Left colon (tissue), 2 donors: ENCODE measurements at regions not wholly inside any gene's neighbourhood (a gene's known extent, or its start where the extent isn't known, plus 50 kb on each side); places are given as distances from the start of the nearest gene placed in this dataset.
"Not testable (repeated sequence)": the region's sequence is repeated elsewhere in the genome, so short reads cannot be mapped to it uniquely, and the experiment has no call there.

Experiments used
- ATAC-seq: fragments of 200-7000 bp; cut with Tn5 transposase; one replicate; pipeline ENCODE4 v1.9.1; 2020; ENCODE audit warnings: mild to moderate bottlenecking, moderate library complexity
- DNase-seq, 2 donors: peaks; one replicate each; pipeline ENCODE4 v3.0.0-alpha.2; 2020
- intact Hi-C, 2 donors: fragments of 100-400 bp; cut with DNase I in 1 of 2; cut with micrococcal nuclease in 1 of 2; formaldehyde crosslinking; loops; one replicate each; pipeline versions ENCODE4 v1.11.2 to v1.14.0; 2022; cut with DNase I, micrococcal nuclease
- donor health status: DM: no; HTN: no; CAD: no.
- donor health status: DM: yes; HTN: yes; CAD: no.

DNA sequence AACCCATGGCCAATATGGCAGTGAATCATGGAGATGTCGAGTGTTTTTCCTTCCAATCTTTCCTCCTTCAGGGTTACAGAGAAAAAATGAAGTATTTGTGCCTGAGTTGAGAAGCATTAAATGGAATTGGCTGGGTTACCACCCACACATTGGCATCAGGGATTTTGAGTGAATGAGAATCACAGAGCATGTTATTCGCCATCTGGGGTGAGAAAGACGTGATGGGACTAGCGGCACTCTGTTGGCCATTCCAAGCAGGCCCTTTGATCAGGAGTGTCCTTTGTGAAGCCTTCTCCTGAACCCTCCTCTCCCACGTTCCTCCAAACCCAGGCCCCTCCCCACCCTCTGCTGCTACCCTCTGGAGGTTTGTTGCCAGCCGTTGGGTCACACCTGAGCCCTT, 84.2 kb upstream of the PCDH8 start:
- intact Hi-C loops, result no loop called here
- ATAC-seq (no peak), DNase-seq (no peak)

DNA sequence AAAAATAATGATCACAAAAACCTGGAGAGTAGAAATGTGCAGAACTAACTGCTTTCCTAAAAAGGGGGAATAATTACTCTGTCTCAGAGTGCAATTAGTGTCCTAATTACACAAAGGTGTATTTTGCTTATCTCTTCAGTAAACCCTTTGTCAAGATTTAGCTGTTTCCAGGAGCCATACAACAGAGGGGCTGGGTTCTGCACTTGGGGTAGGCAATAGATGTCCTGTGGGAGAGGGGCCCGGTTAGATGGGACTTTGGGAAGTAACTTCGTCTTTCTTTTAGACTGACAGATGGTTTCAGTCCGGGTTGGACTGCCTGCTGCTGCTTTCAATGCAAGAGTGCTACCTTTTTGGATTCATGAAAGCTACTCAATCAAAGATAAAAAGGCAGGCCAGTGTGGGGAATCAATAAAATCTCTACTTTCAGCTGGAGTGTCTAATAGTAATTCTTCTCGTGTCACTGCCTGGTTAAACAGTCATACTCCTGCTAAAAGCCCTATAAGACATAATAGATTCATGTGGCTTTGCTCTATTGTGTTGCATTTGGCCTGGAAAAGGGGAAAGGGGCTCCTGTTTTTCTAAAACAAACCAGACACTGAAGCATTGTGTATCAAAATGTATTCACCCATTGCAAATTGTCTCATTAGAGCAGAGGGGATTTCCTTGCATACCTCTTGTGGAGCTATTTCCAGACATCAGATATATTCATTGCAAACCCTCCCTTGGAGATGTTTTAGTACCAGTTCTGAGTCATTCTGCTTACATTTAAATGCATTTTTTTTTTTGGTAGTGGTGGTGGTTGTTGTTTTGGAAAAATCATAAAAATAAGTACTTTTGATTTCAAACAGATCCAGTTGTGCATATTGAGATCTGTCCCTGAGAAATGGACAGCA, 83.3 kb upstream of the PCDH8 start:
- intact Hi-C loops, result no loop called here
- no peak for DNase-seq
- ATAC-seq, result no peak

DNA sequence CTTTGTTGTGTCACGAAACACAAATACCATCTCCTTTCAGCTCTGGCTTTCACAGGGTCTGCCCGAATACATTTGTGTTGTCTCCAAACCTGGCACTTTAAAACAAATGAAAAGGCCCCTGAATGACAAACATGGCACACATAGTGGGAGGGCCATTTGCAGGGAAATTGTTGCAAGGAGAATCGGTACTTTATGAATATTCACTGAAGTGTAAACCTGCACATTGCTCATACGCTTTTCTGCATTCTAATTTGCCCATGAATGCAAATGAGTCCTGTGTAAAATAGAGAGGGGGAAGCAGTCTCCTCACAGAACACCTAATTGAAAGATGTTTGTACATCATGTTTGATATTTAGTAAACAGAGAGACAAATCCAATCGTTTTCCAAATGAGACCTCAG, 82.7 kb upstream of the PCDH8 start:
- ATAC-seq (no peak), DNase-seq (no peak)
- intact Hi-C loops, result no loop called here

DNA sequence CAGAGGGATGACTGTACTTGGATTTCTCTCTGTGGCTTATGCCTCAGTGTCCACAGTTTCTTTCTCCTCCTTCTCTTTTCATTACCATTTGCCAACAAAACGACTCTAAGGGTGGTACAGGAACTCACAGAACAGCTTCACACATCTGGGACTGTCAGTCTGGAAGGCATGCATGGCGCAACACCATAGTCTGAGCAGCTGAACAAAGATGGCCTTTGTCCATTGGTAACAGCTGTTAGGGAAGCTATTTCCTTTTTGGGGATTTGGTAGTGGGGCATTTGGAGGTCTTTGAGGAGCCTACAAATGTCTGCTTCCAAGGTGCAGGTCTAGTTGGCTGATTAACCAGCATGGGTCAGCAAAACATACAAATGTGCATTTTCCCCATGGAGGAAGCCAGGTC, 81.4 kb upstream of the PCDH8 start:
- ATAC-seq (no peak), DNase-seq (no peak)
- intact Hi-C loops, result no loop called here

DNA sequence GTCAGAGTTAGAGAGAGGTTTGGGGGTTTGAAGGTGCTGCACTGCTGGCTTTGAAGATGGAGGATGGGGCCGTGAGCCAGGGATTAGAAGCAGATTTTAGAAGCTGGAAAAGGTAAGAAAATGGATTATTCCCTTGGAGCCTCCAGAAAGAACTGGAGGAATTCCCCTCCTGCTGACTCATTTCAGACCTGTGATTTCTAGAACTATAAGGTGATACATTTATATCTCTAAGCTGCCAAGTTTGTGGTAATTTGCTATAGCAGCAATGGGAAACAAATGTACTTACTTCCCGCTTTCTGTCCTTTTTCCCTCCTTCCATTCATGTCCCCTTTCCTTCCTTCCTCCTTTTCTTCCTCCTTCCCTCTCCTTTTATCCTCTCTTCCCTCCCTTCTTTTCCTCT, 78.5 kb upstream of the PCDH8 start:
- no peak for ATAC-seq
- intact Hi-C loops, result no loop called here
- DNase-seq, result no peak

DNA sequence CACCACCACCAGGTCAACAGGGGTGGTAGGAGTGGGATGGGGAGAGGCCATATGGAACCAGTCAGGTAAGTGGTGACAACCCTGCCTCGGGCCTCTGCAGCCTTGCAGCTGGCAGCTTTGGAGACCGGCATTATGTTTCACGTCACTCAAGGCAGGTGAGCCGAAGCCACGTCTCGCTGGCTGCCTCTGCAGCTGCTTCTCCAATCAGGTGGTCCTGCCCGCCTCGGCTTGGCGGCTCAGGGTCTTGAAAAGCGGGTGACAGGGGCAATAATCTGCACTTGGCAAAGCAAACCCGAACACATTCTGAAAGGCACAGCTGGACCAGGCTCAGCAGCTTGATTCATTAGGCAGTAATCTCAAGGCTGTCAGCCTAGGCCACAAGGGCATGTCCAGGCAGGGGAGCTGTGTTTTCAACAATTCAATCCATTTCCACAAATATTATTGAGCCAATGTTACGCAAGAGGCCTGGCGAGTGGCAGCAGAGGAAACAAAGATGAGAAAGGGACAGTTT, 77.4 kb upstream of the PCDH8 start:
- ATAC-seq, result no peak
- DNase-seq, result no peak
- intact Hi-C loops, result no loop called here

DNA sequence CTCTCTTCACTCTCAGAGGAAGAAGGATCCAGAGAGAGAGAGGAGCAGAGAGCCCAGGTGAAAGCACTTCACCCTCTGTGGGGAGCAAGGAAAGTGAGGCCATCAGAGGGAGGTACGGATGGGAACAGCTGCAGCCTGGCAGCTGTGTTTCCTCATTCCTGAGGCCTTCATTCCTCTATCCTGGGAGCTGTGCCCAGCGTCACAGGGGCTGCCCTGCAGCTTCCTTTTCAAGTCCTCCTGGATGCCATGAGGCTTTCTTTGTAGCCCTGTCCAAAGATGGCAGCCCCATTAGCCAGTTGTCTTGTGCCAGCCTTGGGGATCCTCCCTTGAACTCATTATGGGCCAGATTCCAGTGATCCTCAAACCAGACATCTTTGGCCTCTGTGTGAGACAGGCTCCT, 76.8 kb upstream of the PCDH8 start:
- DNase-seq (no peak), ATAC-seq (no peak)
- intact Hi-C loops, result no loop called here

DNA sequence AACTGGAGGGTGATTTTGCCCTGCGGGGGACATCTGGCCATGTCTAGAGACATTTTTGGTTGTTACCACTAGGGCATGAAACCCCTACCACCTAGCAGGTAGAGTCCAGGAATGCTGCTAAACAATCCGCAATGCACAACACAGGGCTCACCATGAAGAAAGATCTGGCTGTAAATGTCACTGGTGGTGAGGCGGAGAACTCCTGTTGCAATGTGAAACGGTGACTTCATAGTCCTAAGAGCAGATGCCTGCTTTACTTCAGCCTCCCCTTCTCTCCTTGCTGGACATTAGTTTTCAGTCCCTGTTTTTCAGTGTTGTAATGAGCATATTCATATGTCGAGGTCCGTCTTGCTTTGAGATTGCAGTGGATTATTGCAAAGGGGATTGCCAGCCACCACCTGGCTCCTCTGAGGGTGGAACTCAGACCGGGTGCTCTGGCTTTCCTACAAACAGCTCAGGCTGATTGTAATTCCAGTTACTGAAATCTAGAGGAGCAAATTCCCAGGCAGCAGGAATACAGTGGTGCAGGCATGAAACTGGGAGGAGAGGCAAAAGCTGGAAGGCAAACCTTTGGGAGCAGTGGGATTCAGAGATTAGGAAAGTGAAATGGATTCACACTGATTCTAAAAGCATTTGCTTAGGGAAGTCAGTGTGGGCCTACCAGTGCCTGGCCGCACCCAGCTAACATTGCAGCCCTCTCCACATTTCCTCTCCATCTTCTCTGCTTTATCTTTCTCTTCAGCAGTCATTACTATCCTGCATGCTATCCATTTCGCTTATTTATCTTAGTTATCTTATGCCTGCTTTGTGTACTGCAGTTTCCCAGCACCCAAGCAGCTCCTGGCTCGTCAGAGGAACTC, 76.1 kb upstream of the PCDH8 start:
- ATAC-seq (no peak), DNase-seq (no peak)
- intact Hi-C loops, result no loop called here

DNA sequence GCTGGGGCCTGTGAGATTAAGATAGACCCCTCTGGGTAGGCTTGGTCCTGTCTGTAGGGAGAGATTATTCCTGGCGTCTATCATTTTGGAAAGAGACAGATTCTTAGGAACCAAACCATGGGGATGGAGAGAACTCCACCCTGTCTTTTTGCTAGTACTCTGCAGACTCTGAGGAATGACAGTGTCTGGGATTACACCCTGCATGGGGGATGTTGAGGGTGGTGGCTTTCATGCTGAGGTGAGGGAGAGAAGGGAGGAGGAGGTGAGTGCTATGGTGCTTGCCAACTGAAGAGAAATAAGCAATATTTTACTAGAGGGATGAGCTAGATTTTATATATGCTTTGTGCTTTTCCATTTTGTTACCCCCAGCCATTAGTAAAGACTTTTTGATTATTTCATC, 74.5 kb upstream of the PCDH8 start:
- no peak for ATAC-seq

DNA sequence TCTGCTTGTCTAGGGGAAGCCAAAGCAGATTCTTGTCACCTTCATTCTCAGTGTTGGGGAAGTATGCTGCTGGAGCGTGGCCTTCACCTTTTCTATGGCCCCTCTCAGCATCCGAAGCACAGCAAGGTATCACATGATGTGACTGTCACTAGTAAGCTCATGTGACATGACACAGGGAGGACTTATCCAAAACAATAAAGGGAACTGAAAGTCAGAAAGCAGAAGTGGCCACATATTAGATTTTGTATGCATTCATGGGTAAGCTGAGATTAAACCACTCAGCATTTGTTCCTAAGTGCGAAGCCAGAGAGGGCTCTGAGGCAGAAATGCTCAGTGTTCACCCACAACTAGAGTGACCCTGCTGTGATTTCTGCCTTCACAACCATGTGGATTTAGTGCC, 72.8 kb upstream of the PCDH8 start:
- ATAC-seq (no peak), DNase-seq (no peak)
- intact Hi-C loops, result no loop called here

More for the DNA sequence above, 74.5 kb upstream of the PCDH8 start:
- DNase-seq, result no peak
- intact Hi-C loops, result no loop called here

DNA sequence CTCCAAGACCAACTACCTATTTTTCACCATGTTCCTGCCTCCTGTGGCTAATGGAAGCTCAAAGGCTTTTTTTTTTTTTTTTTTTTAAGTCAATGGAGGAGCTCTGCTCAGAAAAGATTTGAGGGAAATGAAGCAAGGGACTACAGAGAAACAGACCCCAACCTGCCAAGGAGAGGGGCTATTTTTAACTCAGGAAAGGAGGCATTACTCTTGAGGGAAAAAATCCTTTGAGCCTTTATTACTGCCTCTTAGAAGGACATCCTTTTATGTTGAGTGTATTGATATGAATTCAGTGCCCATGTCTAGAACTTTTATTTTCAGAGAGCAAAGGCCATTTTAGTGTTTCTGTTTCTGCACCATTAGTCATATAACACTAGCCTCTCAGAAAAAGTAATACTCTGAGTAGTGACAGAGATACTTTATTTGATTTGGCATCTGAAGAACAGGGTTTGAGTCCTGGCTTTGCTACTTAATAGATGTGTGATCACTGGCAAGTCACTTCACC, 68.1 kb upstream of the PCDH8 start:
- ATAC-seq, result no peak

DNA sequence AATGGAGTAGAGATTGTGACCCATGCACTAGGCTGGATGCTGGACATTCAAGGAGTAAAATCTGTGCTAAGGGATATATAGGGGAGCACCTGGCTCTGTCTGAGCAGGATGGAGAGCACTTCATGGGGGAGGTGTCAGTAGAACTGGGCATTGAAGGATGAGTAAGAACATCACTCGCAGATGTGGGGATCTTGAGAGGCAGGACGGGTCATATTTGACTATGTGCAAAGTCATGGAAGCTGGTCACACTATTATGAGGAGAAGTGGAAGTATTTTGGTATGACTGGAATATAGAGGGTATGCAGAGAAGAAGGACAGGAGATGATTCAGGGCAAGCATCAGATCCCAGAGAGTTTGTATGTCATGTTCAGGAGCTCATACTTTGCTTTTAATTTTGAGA, 62.9 kb upstream of the PCDH8 start:
- ATAC-seq, result no peak
- no peak for DNase-seq
- intact Hi-C loops, result no loop called here

More for the DNA sequence above, 68.1 kb upstream of the PCDH8 start:
- intact Hi-C loops, result no loop called here
- no peak for DNase-seq

DNA sequence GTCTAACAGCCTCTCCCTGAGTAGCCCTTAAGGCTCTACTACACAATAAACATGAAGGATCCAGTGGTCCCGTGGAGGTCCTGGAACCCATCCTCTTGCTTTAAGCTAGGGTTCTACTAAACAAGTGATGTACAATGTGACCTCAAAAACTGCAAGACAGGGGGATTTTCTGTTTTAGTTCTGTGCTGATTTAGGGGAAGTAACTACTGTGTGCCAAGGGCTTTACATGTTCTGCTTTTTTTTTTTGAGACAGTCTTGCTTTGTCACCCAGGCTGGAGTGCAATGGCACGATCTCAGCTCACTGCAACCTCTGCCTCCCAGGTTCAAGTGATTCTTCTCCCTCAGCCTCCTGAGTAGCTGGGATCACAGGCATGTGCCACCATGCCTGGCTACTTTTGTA, 61.9 kb upstream of the PCDH8 start:
- ATAC-seq, intact Hi-C loops: not testable (repeated sequence)

DNA sequence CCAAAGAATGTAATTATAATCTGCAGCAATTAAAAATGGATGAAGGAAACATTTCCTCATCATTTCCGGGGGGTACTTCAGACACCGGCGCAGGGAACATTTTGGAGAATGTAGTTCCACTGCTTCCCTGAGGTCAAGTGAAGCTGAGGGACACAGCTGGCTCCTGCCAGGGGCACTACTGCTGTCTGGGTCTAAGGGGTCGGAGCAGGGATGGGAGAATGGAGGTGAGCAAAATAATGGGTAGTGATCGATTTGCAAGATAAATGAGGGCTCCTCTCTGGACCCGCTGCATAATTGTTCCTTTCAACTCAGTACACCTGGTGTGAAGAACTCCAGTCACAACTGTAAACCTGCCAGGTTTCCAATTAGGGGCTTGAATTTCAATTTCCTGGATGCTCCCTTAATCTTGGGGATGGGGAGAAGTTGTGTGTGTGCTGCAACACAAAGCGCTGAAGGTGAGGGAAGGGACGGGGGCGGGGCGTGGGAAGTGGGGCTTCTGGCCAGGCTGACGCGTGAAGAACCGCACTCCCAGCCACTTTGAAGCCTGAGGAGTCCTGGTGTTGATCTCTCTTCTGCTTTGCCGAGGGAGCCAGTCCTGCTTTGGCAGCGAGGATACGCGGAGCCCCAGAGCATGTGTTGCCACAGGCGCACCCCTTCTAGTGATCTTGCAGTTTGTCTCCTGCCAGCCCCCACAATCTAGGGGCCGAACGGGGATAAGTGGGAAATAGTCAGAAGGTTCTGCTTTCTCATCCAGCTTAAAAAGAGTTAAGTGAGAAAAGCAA, 57.9 kb upstream of the PCDH8 start:
- DNase-seq (no peak), ATAC-seq (no peak)
- intact Hi-C loops, result no loop called here

More for the DNA sequence above, 61.9 kb upstream of the PCDH8 start:
- not testable (repeated sequence) for DNase-seq

DNA sequence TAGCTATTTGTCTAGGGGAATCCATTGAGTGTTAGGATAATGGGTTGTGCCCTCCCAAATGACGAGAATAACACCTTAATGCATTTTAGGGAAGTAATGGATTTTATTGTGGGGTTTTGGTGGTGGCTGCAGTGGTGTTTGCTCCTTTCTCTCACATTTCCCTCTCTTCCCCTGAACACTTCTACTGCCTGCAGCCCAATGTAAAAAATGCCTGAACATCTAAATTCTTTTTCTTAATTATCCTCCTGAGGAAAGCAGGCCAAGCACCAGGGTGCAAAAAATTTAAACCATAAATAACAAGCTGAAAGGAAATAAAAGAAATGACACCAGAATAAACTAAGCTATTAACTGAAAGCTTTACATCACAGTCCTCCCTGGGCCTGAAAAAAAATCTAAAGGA, 57.3 kb upstream of the PCDH8 start:
- DNase-seq, result no peak
- intact Hi-C loops, result no loop called here
- no peak for ATAC-seq

DNA sequence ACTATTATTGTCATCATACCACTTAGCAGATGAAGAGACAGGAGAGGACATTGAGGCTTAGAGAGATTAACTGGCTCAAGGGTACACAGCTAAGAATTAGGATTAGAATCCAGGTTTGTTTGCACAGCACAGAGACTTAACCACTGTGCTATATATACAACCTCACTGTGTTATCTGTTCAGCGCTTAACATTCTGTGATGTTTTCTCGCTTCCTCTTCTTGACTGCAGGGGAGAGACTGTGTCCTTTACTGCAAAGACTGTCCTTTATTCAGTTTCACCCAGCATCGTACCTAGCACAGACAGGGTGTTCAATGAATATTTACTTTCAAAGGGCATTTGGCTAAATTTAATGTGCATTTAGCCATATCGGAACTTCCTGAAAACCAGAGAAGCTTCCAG, 54.9 kb upstream of the PCDH8 start:
- intact Hi-C loops, result no loop called here
- DNase-seq, result no peak
- ATAC-seq, result no peak

DNA sequence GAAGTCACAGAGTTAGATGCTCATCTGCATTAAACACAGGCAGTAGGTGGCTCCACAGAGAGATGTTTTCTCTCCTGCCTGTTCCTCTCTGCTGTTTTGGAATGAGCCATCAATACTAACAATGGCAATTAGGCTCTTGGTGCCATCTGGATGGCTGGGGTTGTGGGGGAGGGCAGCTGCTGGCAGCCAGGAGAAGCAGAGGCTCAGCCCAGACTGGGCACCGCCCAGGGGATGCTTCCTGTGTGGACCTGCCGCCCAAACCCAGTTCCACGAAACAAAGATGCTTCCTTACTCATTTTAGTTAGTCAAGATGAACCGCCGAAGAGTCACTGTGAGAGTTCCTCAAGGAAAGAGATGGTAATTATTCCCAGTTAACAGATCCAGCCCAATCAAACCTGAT, 50.8 kb upstream of the PCDH8 start:
- ATAC-seq (no peak), DNase-seq (no peak)
- intact Hi-C loops, result no loop called here
